GM10266 (cell line): ENCODE measurements at regions not wholly inside any gene's neighbourhood (a gene's known extent, or its start where the extent isn't known, plus 50 kb on each side); places are given as distances from the start of the nearest gene placed in this dataset.
"Not testable (repeated sequence)": the region's sequence is repeated elsewhere in the genome, so short reads cannot be mapped to it uniquely, and the experiment has no call there.

ENCODE experiments used
- DNase-seq: peaks from one replicate; pipeline ENCODE4 v3.0.0; 2012; ENCODE audit errors: extremely low spot score
- TF ChIP-seq, protein P1 (sequence below): IDR thresholded peaks from 2 replicates; pipeline ENCODE4 v1.5.1; 2012; ENCODE audit warnings: mild to moderate bottlenecking, low read depth; ENCODE audit not compliant: control insufficient read depth, insufficient read depth; ENCODE audit errors: missing control alignments

GRCh38 chr6:8837343-8837742 is 402.0 kb upstream of the SLC35B3 start:
- TF ChIP-seq, protein P1, sequence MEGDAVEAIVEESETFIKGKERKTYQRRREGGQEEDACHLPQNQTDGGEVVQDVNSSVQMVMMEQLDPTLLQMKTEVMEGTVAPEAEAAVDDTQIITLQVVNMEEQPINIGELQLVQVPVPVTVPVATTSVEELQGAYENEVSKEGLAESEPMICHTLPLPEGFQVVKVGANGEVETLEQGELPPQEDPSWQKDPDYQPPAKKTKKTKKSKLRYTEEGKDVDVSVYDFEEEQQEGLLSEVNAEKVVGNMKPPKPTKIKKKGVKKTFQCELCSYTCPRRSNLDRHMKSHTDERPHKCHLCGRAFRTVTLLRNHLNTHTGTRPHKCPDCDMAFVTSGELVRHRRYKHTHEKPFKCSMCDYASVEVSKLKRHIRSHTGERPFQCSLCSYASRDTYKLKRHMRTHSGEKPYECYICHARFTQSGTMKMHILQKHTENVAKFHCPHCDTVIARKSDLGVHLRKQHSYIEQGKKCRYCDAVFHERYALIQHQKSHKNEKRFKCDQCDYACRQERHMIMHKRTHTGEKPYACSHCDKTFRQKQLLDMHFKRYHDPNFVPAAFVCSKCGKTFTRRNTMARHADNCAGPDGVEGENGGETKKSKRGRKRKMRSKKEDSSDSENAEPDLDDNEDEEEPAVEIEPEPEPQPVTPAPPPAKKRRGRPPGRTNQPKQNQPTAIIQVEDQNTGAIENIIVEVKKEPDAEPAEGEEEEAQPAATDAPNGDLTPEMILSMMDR: no peak
- no peak for DNase-seq

DNA sequence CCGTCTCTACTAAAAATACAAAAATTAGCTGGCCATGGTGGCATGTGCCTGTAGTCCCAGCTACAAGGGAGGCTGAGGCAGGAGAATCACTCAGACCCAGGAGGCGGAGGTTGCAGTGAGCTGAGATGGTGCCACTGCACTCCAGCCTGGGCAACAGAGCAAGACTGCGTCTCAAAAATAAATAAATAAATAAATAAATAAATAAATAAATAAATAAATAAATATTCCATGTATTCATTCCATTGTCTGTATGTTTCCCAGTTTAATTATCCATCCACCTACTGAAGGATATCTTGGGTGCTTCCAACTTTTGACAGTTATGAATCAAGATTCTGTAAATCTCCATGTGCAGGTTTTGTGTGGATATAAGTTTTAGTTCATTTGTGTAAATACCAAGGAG is 397.4 kb upstream of the SLC35B3 start:
- DNase-seq: not testable (repeated sequence)

DNA sequence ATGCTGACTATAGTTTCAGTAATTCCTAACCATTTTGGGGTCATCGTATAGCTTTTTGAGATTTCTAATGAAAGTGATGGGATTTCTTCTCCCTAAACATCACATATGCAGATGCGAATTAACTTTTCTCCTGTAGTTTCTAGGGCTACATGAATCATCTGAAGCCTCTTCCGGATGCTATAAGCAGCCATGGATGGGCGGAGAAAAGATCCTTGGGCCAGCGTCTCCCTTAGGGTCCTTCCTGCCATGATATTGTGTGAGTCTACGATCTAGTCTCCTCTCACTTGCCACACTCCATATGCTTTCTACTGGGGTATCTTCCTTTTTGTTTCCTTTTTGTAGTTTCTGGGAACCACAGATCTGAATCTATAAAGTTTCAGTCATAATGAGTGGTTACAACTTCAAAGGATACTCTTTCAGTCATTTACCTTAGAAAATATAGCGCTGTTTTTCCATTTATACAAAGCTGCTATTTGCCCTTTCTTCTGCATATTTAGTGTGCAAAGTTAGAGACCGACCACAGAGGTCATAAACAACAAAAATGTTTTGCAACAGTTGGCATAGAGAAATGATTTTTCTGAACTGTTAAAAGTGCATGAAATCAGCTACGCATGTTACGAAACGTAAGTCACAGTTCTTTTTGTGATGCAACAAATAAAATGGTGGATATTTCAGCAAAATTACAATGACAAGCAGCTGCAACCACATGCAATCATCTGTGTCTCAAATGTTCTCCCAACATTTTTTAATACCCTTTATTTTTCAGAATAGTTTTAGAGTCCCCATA is 396.2 kb upstream of the SLC35B3 start:
- TF ChIP-seq, protein P1: no peak
- no peak for DNase-seq

- no peak for DNase-seq
- TF ChIP-seq, protein P1: no peak
Observed at GRCh38 chr6:8830794-8831193, 395.4 kb upstream of the SLC35B3 start.

- TF ChIP-seq, protein P1: no peak
- no peak for DNase-seq
Observed at GRCh38 chr6:8829796-8830195, 394.5 kb upstream of the SLC35B3 start.

GRCh38 chr6:8829296-8829695 is 394.0 kb upstream of the SLC35B3 start:
- DNase-seq: no peak
- TF ChIP-seq, protein P1: no peak

DNA sequence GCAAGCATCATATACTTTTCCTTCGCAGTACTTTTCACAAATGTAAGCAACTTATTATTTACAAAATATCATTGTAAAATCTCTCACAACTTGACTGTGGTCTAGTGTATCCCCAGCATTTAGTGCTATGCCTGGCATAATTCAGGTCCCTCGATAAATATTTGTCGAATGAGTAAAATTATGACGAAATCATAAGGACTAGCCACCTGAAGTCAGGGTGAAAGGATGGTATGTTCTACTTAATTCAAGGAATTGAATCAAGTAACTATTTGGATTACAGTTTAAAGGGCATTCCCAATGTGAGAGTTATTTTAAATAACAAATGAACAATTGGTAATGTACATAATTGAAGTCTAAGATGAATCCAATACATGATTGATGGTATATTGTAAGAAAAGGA is 393.0 kb upstream of the SLC35B3 start:
- DNase-seq: no peak
- TF ChIP-seq, protein P1: no peak

DNA sequence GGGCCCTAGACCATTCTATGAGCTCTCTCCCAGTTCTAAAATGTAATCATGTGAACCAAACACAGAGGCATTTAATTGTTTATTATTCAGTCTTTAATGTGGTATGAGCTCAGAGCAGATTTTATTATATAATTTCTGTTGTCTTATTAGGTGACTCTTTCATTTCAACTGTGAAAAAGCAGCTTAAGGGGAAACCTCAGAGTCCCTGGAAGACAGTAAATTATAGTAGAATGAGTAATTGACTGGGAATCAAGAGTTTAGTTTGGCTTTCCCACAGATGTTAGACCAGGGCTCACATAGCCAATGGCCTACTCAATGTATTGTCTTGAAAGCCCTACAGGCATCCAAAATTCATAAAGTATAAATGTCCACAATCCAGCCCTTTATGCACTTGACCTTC is 390.4 kb upstream of the SLC35B3 start:
- TF ChIP-seq, protein P1: no peak
- DNase-seq: no peak
